ENCODE measurements at regions not wholly inside any gene's neighbourhood (a gene's known extent, or its start where the extent isn't known, plus 50 kb on each side); places are given as distances from the start of the nearest gene placed in this dataset.
A peak's percentile ranks its signal among the peaks of the same experiment; 100 is the strongest.

GRCh38 chr5:113652161-113652560, 138.7 kb downstream of the YTHDC2 start:
- no peak for DNase-seq (ENCODE audit: low read depth, low spot score)
- Histone ChIP-seq H3K9me3 (ENCODE audit: control insufficient read depth, insufficient read depth, low read length) (no peaks in the 10 kb centered on the region), H3K4me1 (ENCODE audit: control insufficient read depth, insufficient read depth, low read length) (no peaks in the 10 kb centered on the region), H3K36me3 (ENCODE audit: control insufficient read depth, insufficient read depth, low read length) (no peaks in the 10 kb centered on the region), H3K4me3 (ENCODE audit: low read length) (no peak overlapping the region), H3K27ac (ENCODE audit: low read length) (no peak overlapping the region), H3K27me3 (ENCODE audit: control insufficient read depth, insufficient read depth, low read length) (no peaks in the 10 kb centered on the region)
- no CpG with 5 or more reads among the region's 7 CpGs for WGBS (ENCODE audit: insufficient coverage, insufficient read length)

GRCh38 chr5:113654828-113655227, 141.3 kb downstream of the YTHDC2 start:
- DNase-seq (ENCODE audit: low read depth, low spot score), result no peak
- H3K27me3 ChIP-seq (ENCODE audit: control insufficient read depth, insufficient read depth, low read length), result no peaks in the 10 kb centered on the region
- H3K27ac ChIP-seq (ENCODE audit: low read length), result no peak overlapping the region
- no CpG with 5 or more reads among the region's 3 CpGs for WGBS (ENCODE audit: insufficient coverage, insufficient read length)
- no peaks in the 10 kb centered on the region for H3K4me1 ChIP-seq (ENCODE audit: control insufficient read depth, insufficient read depth, low read length)
- no peak overlapping the region for H3K4me3 ChIP-seq (ENCODE audit: low read length)
- no peaks in the 10 kb centered on the region for H3K9me3 ChIP-seq (ENCODE audit: control insufficient read depth, insufficient read depth, low read length)
- H3K36me3 ChIP-seq (ENCODE audit: control insufficient read depth, insufficient read depth, low read length), result no peaks in the 10 kb centered on the region

DNA sequence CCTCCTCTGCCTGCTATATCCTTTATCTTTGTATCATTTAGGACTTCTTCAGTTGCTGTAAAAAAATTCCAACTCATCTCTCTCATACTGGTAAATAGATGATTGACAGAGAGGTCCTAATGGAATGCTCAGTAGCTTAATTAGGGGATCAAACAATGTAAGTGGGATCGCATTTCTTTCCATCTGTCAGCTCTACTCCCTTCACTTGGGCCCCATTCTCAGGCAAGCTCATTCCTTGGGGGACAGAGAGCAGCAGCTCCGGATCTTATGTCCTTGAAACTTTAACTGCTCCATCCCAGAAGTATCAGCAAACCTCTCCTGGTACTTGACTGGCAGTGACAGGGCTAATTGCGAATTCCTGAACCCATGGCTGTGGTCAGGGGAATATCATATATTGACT, 146.7 kb downstream of the YTHDC2 start:
- no peak for DNase-seq (ENCODE audit: low read depth, low spot score)
- no peaks in the 10 kb centered on the region for H3K36me3 ChIP-seq (ENCODE audit: control insufficient read depth, insufficient read depth, low read length)
- no CpG with 5 or more reads among the region's 3 CpGs for WGBS (ENCODE audit: insufficient coverage, insufficient read length)
- H3K4me3 ChIP-seq (ENCODE audit: low read length), result no peak overlapping the region
- no peak overlapping the region for H3K27ac ChIP-seq (ENCODE audit: low read length)
- H3K27me3 ChIP-seq (ENCODE audit: control insufficient read depth, insufficient read depth, low read length), result no peaks in the 10 kb centered on the region
- no peaks in the 10 kb centered on the region for H3K9me3 ChIP-seq (ENCODE audit: control insufficient read depth, insufficient read depth, low read length)
- no peaks in the 10 kb centered on the region for H3K4me1 ChIP-seq (ENCODE audit: control insufficient read depth, insufficient read depth, low read length)

DNA sequence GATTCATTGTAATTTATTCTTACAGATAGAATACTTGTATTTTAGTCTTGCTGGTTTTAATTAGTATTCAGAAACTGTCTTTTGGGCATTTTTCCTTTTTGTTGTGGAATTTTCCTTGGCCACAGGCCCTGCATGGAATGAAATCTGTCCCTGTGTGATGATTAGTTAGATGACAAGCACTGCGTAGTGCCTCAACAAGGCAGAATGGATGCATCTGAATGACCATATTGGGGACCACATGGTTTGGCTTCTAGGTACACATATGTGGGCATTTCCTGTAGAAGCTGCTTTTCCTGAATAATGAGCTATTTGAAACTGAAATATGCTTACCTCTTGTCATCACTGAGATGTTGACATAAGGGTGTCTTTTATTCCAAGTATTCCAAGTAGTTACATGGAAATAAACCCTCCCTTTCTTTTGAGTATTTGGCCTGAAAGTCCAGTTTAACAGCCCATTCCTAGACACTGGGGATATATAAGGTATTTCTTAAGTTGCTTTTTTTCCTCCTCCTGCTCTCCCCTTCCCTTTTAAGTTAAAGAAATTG, 147.3 kb downstream of the YTHDC2 start:
- DNase-seq (ENCODE audit: low read depth, low spot score), result no peak
- WGBS (ENCODE audit: insufficient coverage, insufficient read length), result no CpG with 5 or more reads among the region's 1 CpG

GRCh38 chr5:113663879-113664541, 150.5 kb downstream of the YTHDC2 start:
- Histone ChIP-seq H3K4me3 (ENCODE audit: low read length) (no peak overlapping the region), H3K36me3 (ENCODE audit: control insufficient read depth, insufficient read depth, low read length) (no peaks in the 10 kb centered on the region), H3K9me3 (ENCODE audit: control insufficient read depth, insufficient read depth, low read length) (no peaks in the 10 kb centered on the region), H3K27ac (ENCODE audit: low read length) (no peak overlapping the region), H3K27me3 (ENCODE audit: control insufficient read depth, insufficient read depth, low read length) (no peaks in the 10 kb centered on the region), H3K4me1 (ENCODE audit: control insufficient read depth, insufficient read depth, low read length) (no peaks in the 10 kb centered on the region)
- DNase-seq (ENCODE audit: low read depth, low spot score), result peak; percentile 50
- no CpG with 5 or more reads among the region's 7 CpGs for WGBS (ENCODE audit: insufficient coverage, insufficient read length)

More for the DNA sequence above, 147.3 kb downstream of the YTHDC2 start:
- H3K4me3 ChIP-seq (ENCODE audit: low read length), result no peak overlapping the region
- no peaks in the 10 kb centered on the region for H3K4me1 ChIP-seq (ENCODE audit: control insufficient read depth, insufficient read depth, low read length)
- no peaks in the 10 kb centered on the region for H3K36me3 ChIP-seq (ENCODE audit: control insufficient read depth, insufficient read depth, low read length)
- no peaks in the 10 kb centered on the region for H3K27me3 ChIP-seq (ENCODE audit: control insufficient read depth, insufficient read depth, low read length)
- no peaks in the 10 kb centered on the region for H3K9me3 ChIP-seq (ENCODE audit: control insufficient read depth, insufficient read depth, low read length)
- H3K27ac ChIP-seq (ENCODE audit: low read length), result no peak overlapping the region

DNA sequence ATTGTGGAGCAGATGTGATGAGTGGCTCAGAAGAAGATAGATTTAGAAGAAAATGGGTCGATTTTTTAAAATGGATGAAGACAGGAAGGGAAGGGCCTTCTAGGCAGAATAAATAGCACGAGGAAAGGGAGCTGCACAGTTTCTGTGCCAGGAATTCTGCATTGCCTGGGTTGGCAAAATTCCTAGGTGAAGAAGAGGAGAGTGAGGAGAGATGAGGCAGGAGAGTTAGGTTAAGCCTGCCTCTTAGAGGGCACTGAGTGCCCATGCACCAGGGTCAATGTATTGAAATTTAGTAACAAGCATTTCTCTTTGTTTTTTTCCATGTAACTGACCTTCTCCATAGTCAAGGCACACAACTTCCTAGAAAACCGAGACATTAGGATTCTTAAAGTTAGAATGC, 159.5 kb downstream of the YTHDC2 start:
- H3K27ac ChIP-seq (ENCODE audit: low read length), result no peak overlapping the region
- H3K4me3 ChIP-seq (ENCODE audit: low read length), result no peak overlapping the region
- WGBS (ENCODE audit: insufficient coverage, insufficient read length), result 100% methylated on average over 1 of the region's 3 CpGs
- H3K27me3 ChIP-seq (ENCODE audit: control insufficient read depth, insufficient read depth, low read length), result no peaks in the 10 kb centered on the region
- H3K4me1 ChIP-seq (ENCODE audit: control insufficient read depth, insufficient read depth, low read length), result no peaks in the 10 kb centered on the region
- H3K36me3 ChIP-seq (ENCODE audit: control insufficient read depth, insufficient read depth, low read length), result no peaks in the 10 kb centered on the region
- no peaks in the 10 kb centered on the region for H3K9me3 ChIP-seq (ENCODE audit: control insufficient read depth, insufficient read depth, low read length)
- DNase-seq (ENCODE audit: low read depth, low spot score), result no peak

DNA sequence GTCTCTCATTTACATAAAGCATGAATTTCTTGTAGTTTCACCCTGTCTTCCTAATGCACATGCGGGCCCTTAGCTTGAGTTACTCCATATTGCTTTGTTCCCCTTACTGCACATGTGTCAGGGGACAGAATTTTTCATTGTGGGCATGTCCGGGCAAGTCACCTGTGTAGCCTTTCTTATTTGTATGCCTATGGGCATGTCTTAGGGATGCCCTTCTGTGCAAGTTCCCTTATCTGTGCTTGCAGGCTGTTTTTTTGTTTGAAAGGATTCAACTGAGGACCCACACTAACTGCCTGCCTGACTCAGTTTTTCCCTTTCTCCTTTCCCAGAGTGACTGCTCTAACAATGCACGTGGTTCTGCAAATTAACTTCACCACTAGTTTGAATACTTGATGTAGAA, 161.7 kb downstream of the YTHDC2 start:
- Histone ChIP-seq H3K9me3 (ENCODE audit: control insufficient read depth, insufficient read depth, low read length) (no peaks in the 10 kb centered on the region), H3K4me1 (ENCODE audit: control insufficient read depth, insufficient read depth, low read length) (no peaks in the 10 kb centered on the region), H3K27ac (ENCODE audit: low read length) (no peak overlapping the region), H3K36me3 (ENCODE audit: control insufficient read depth, insufficient read depth, low read length) (no peaks in the 10 kb centered on the region), H3K27me3 (ENCODE audit: control insufficient read depth, insufficient read depth, low read length) (no peaks in the 10 kb centered on the region), H3K4me3 (ENCODE audit: low read length) (no peak overlapping the region)
- WGBS (ENCODE audit: insufficient coverage, insufficient read length), result no CpG with 5 or more reads among the region's 3 CpGs
- DNase-seq (ENCODE audit: low read depth, low spot score), result no peak

DNA sequence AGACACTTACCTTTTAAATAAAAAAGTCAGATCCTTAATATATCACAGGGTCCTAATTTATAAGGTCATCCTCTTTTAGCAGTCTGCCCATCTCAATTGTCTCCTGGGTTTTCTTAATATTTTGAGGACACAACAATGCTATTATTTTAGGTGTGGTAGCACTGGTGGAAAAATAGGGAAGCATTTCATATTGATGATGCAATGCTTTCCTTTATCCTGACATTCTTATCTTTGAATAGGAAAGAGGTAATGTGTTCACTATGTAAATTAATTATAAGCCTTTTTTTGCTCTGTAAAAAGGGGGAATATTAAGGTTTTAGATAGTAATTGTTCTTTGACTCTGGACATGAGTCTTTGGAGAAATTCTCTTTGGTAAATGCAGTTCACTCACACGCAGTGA, 164.7 kb downstream of the YTHDC2 start:
- Histone ChIP-seq H3K9me3 (ENCODE audit: control insufficient read depth, insufficient read depth, low read length) (no peaks in the 10 kb centered on the region), H3K27me3 (ENCODE audit: control insufficient read depth, insufficient read depth, low read length) (no peaks in the 10 kb centered on the region), H3K4me3 (ENCODE audit: low read length) (no peak overlapping the region), H3K4me1 (ENCODE audit: control insufficient read depth, insufficient read depth, low read length) (peaks cover 2% of the 10 kb centered on the region; the same call in 1 of the 2 replicates), H3K36me3 (ENCODE audit: control insufficient read depth, insufficient read depth, low read length) (no peaks in the 10 kb centered on the region), H3K27ac (ENCODE audit: low read length) (no peak overlapping the region)
- WGBS (ENCODE audit: insufficient coverage, insufficient read length), result no CpG with 5 or more reads among the region's 1 CpG
- DNase-seq (ENCODE audit: low read depth, low spot score), result no peak

GRCh38 chr5:113678924-113679575, 165.6 kb downstream of the YTHDC2 start:
- peaks cover 2% of the 10 kb centered on the region; the same call in 1 of the 2 replicates for H3K4me1 ChIP-seq (ENCODE audit: control insufficient read depth, insufficient read depth, low read length)
- WGBS (ENCODE audit: insufficient coverage, insufficient read length), result no CpG with 5 or more reads among the region's 7 CpGs
- H3K27me3 ChIP-seq (ENCODE audit: control insufficient read depth, insufficient read depth, low read length), result no peaks in the 10 kb centered on the region
- DNase-seq (ENCODE audit: low read depth, low spot score), result no peak
- no peak overlapping the region for H3K27ac ChIP-seq (ENCODE audit: low read length)
- H3K9me3 ChIP-seq (ENCODE audit: control insufficient read depth, insufficient read depth, low read length), result no peaks in the 10 kb centered on the region
- no peaks in the 10 kb centered on the region for H3K36me3 ChIP-seq (ENCODE audit: control insufficient read depth, insufficient read depth, low read length)
- H3K4me3 ChIP-seq (ENCODE audit: low read length), result no peak overlapping the region

DNA sequence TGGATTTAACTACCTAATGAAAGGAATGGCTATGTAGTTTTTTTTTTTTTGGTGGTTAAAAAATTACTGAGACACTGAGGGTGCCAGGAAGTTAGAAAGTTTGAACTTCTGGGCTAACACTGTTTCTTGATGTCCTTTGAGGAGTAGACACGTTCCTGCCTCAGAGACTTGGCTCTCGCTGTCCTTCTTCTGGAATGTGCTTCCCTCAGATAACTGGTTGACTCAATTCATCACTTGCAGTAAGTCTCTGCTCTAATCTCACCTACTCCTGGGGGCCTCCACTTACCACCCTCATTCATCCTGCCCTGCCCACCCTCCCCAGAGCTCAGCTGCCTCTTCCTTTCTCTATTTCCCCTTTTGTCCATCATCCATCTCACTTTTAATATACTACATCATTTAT, 167.0 kb downstream of the YTHDC2 start:
- no peak overlapping the region for H3K4me3 ChIP-seq (ENCODE audit: low read length)
- no peaks in the 10 kb centered on the region for H3K9me3 ChIP-seq (ENCODE audit: control insufficient read depth, insufficient read depth, low read length)
- H3K36me3 ChIP-seq (ENCODE audit: control insufficient read depth, insufficient read depth, low read length), result no peaks in the 10 kb centered on the region
- peaks cover 2% of the 10 kb centered on the region; the same call in 1 of the 2 replicates for H3K4me1 ChIP-seq (ENCODE audit: control insufficient read depth, insufficient read depth, low read length)
- DNase-seq (ENCODE audit: low read depth, low spot score), result no peak
- no CpG with 5 or more reads among the region's 2 CpGs for WGBS (ENCODE audit: insufficient coverage, insufficient read length)
- no peak overlapping the region for H3K27ac ChIP-seq (ENCODE audit: low read length)
- H3K27me3 ChIP-seq (ENCODE audit: control insufficient read depth, insufficient read depth, low read length), result no peaks in the 10 kb centered on the region

All from iPS DF 6.9 (cell line).